GM21576 (cell line): ENCODE measurements at regions not wholly inside any gene's neighbourhood (a gene's known extent, or its start where the extent isn't known, plus 50 kb on each side); places are given as distances from the start of the nearest gene placed in this dataset.

Source experiments
- ATAC-seq: cut with Tn5 transposase; IDR thresholded peaks from one replicate; pipeline ENCODE4 v1.9.1; 2021; ENCODE audit warnings: mild to moderate bottlenecking, moderate library complexity; ENCODE audit not compliant: unreplicated experiment

DNA sequence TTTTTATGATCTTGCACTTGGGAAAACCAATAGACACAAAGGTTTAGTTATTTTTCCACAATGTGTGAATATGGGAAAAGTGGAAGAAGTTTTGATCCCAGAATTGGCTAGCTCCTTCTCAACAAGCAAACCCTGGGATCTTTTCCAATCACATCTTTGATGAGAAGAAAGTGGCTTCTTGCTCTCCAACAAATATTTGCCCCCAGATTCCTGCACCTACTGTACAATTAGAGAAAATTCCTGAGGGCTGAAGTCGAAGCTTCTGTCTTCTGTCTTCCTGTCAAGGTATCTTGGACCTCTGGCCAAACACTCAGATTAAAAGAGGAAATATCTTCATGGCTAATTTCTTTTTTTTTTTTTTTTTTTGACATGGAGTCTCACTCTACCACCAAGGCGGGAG, 113.1 kb upstream of the SLC45A1 start:
- ATAC-seq, result no peak

GRCh38 chr1:8203551-8203950, 114.4 kb upstream of the SLC45A1 start:
- ATAC-seq, result no peak

DNA sequence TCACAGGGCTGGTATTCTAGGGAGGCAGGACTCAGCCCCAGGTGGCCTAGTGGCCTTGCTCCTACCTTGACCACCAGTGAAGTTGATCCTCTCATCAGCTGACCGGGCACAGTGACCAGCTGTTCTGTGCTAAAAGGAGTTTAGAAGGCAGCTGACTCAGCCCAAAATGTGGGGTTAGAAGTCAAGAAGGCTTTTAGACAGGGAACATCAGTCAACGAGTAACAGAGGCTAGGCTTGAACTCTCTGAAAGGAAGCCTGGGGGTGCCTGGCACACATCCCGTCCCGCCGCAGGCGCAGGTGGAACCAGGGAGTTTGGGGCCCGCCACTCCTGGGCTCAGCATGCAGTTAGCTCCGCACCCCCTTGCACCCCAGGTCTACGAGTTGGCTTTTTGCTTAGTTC, 114.9 kb upstream of the SLC45A1 start:
- ATAC-seq, result no peak

DNA sequence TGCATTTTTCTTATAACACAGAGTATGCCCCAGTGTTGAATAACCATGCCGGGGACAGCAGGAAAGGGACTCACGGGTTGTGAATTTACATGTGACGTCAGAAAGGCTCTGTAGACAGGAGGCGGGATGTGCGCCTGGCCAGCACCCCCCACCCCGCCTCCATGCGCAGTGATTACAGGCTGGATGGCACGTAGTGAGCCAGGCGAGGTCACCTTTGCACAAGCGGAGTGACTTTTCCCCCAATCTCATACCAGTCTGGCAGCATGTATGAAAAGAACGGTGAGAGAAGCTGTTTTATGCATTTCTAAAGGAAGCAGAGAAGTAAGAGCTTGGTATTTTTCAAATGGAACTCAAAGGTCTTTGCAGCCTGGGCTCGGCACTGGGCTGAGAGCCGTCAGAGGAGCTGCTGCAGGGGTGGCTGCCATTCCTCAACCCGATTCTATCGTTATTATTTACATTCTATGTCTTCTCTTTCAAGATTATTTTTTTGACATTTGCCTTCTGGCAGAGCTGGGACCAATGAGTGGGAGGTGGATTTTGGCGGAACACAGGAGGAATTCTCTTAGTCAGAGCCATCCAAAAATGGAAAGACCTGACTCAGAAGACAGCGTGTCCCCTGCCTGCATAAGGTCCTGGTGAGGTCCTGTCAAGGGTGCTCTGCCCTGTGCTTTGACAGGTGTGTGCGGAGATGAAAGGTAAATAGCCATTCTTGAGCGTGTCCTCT, 115.6 kb upstream of the SLC45A1 start:
- no peak for ATAC-seq

- no peak for ATAC-seq
Measured at GRCh38 chr1:8201331-8201861, 116.5 kb upstream of the SLC45A1 start.

DNA sequence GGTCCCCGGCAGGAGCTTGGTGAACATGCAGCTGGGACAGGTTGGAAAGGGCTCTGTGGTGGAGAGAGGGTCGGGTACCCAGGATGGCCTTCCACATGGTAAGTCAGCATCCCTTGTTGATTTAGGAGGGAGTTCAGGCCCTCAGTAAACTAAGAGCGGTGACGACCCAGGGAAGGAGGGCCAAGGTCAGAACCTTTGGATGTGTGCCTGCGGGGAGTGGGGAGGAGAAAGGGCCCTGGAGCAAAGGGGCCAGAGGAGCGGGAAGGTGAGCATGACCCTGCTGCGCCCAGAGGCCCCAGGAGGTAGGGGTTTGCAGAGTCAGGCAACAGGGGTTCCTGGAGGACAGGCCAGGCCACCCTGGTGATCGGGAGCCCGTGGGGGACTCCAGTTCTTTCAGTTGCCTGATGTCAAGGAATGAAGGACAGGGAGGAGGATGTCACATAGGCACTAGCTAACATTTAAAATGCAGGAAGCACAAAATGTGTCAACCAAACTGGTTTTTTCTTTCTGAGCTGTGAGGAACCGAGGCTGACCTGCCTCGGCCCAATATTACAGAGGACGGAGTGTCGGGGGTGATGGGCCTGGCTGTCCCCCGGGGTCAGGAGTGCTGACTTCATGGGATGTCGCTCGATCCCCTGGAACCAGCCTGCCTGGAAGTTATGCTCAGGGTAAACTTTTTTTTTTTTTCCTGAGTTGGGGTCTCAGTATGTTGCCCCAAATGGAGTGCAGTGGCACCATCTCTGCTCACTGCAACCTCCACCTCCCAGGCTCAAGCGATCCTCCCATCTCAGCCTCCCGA, 117.4 kb upstream of the SLC45A1 start:
- no peak for ATAC-seq

- no peak for ATAC-seq
Measured at GRCh38 chr1:8198522-8198921, 119.4 kb upstream of the SLC45A1 start.

DNA sequence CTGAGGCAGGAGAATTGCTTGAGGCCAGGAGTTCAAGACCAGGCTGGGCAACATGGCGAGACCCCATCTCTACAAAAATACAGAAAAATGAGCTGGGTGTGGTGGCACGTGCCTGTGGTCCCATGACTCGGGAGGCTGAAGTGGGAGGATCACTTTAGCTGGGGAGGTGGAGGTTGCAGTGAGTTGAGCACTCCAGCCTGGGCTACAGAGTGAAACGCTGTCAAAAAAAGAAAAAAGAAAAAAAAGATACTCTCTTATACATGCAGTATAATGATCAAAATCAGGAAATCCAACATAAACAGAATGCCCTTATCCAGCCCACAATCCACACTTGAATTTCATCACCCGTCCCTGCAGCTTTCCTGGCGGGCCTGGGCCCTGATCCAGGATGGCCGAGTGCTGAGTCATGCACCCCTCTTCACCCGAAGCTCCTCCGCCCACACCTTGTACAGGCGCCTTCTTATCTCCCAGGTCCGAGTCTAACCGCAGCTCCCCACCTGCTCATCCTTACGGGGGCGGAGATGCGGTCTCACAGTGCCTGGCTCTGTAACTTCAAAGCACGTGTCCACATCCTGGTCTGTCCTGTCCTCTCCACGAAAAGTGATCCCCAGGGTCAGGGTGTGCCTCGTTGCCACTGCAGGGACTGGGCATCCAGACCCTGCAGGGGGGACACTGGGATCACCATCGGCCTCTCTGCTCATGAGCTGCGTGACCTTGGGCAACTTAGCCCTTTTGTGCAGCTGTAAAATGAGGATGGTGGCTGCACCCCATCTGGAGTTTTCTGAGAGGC, 120.2 kb upstream of the SLC45A1 start:
- ATAC-seq, result no peak

- no peak for ATAC-seq
Measured at GRCh38 chr1:8194481-8195227, 123.3 kb upstream of the SLC45A1 start.

DNA sequence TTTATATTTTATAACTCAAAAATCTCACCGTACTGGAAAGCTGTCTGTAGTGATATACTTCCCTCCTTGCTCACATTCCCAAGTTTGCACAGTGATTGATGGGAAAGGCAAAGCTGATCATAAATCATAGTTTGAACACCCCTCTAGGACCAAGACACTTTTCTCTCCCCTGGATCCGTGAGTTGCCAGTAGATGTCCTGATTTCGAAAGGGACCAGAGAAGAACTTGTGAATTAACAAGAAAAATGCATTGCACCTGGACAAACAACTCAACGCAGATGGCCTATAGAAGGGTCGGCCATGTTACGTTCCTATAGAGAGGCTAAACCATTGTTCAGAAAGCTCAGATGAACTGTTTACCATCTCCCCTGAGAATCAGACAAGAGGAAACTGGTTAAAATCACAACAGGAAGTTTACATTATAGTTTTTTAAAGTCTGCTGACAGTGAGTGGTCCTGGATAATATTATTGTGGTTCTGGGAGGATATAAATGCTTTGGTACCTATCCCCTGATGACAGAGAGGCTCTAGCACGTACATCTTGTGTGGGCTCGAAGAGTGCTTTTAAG, 124.0 kb upstream of the SLC45A1 start:
- no peak for ATAC-seq

GRCh38 chr1:8191474-8191873, 126.4 kb upstream of the SLC45A1 start:
- no peak for ATAC-seq

GRCh38 chr1:8189931-8190483, 127.9 kb upstream of the SLC45A1 start:
- ATAC-seq, result no peak

DNA sequence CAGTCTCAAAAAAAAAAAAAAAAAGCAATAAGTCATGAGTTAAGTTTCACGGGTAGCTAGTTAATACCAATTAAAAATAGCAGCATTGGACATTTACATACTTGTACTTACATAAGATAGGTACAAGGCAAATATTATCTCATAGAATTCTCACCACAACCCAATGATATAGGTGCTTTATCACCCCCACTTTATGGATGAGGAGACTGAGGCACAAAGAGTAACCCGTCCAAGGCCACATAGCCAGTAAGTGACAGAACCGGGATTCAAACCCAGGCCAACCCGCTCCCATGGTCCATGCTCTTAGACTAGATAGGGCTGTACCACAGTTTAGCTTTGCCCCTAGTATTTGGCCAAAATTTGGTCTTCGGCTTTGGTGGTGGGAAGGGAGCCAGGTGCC, 132.5 kb upstream of the SLC45A1 start:
- ATAC-seq, result no peak

- no peak for ATAC-seq
Measured at GRCh38 chr1:8184301-8184700, 133.6 kb upstream of the SLC45A1 start.

- ATAC-seq, result no peak
Measured at GRCh38 chr1:8182034-8182761, 135.7 kb upstream of the SLC45A1 start.

GRCh38 chr1:8179132-8179793, 138.7 kb upstream of the SLC45A1 start:
- ATAC-seq, result no peak

DNA sequence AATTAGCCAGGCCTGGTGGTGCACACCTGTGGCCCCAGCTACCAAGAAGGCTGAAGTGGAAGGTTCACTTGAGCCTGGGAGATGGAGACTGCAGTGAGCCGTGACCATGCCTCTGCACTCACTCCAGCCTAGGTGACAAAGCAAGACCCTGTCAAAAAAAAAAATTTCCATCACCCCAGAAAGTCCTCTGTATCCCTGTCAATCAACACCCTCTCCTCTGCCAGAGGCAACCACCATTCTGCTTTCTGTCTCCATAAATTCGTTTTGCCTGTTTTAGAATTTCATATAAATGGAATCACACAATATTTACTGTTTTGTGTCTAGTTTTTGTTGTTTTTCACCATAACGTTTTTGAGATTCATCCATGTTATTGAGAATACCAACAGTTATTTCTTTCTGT, 141.6 kb upstream of the SLC45A1 start:
- no peak for ATAC-seq

DNA sequence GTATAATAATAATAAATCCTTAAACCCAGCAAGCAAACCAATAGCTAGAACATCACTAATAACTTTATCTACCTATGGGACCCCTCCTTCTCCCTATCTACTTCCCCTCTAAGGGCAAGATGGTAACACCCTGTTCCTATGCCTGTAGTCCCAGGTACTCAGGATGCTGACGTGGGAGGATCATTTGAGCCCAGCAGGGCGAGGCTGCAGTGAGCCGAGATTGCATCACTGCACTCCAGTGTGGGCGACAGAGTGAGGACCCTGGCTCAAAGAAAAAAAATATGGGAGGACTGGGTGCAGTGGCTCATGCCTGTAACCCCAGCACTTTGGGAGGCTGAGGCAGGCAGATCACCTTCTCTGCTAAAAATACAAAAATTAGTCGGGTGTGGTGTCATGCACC, 143.1 kb upstream of the SLC45A1 start:
- ATAC-seq, result no peak
